ENCODE measurements at regions not wholly inside any gene's neighbourhood (a gene's known extent, or its start where the extent isn't known, plus 50 kb on each side); places are given as distances from the start of the nearest gene placed in this dataset.

DNA sequence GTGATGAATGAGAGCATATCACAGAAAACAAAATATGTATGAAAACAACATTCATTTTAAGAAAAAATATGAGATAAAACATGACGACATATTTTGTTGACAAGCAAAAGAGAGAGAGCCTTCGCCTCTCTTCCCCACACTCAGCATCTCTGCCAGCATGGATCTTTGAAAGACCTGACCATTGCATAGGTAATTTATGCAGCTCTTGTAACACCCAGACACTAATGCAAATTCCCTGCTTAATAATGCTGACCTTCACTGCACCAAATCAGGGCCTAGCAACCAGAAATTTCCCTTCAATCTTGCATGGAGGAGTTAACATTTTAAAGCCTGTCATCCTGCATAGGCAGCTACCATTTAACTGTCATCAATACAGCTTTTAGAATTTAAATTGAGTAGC lies 50.0 kb upstream of the CNR1 start:
- no peak for TF ChIP-seq POLR2AphosphoS5 (IDR thresholded peaks at IDR 0.05; ENCODE audit: borderline replicate concordance, low read depth, low read length)
- TF ChIP-seq EZH2 (IDR thresholded peaks at IDR 0.05): no peak
- TF ChIP-seq FOXP2 (optimal IDR thresholded peaks at IDR 0.05; ENCODE audit: control extremely low read depth, extremely low read length, insufficient read depth): no peak
